H1 (cell line): ENCODE measurements at regions not wholly inside any gene's neighbourhood (a gene's known extent, or its start where the extent isn't known, plus 50 kb on each side); places are given as distances from the start of the nearest gene placed in this dataset.

ENCODE experiments used
- CTCF ChIA-PET: fragments of 300-600 bp; sonication (Branson Sonifier 250); formaldehyde crosslinking; loops from one replicate; lab custom pipeline; 2021; ENCODE audit not compliant: partially characterized antibody; lab: Charles Lee
- POLR2A ChIA-PET: fragments of 300-600 bp; sonication (Branson Sonifier 250); formaldehyde crosslinking; loops from one replicate; lab custom pipeline; 2021; ENCODE audit warnings: inconsistent platforms; ENCODE audit not compliant: partially characterized antibody; lab: Charles Lee
- DNase-seq, 2 experiments: peaks; one replicate each; pipeline versions ENCODE4 v3.0.0 to v3.0.0-alpha.2; 2010 to 2022; ENCODE audit warnings: low spot score in 2 of 2, low read depth in 1 of 2, mixed read lengths in 1 of 2
- FAIRE-seq: peaks from 2 replicates; lab custom pipeline; 2011; peaks lifted over from hg19 to GRCh38; lab: Jason Lieb, UNC
- H2AFZ ChIP-seq: 2 replicates; pipeline ENCODE4 v1.8.1; 2012; ENCODE audit warnings: low read length, inconsistent platforms
- H2AK5ac ChIP-seq: 2 replicates; pipeline ENCODE4 v1.6.1; 2013; ENCODE audit warnings: low read depth, low read length
- H2BK120ac ChIP-seq: replicated peaks from 2 replicates; pipeline ENCODE3; 2013; ENCODE audit warnings: low read depth, low read length, inconsistent platforms
- H2BK12ac ChIP-seq: 2 replicates; pipeline ENCODE4 v1.6.1; 2013; ENCODE audit warnings: low read depth, low read length
- H2BK15ac ChIP-seq: 2 replicates; pipeline ENCODE4 v1.6.1; 2013; ENCODE audit warnings: low read length
- H2BK20ac ChIP-seq: 2 replicates; pipeline ENCODE4 v1.6.1; 2013; ENCODE audit warnings: low read length
- H2BK5ac ChIP-seq: 2 replicates; pipeline ENCODE4 v1.6.1; 2013; ENCODE audit warnings: low read depth, low read length
- H3K14ac ChIP-seq: 2 replicates; pipeline ENCODE4 v1.6.1; 2013; ENCODE audit warnings: inconsistent platforms; ENCODE audit not compliant: insufficient read length
- H3K18ac ChIP-seq: 2 replicates; pipeline ENCODE4 v1.6.1; 2013; ENCODE audit warnings: low read length; ENCODE audit errors: extremely low read depth
- H3K23ac ChIP-seq: 2 replicates; pipeline ENCODE4 v1.6.1; 2013; ENCODE audit warnings: inconsistent platforms; ENCODE audit not compliant: insufficient read length
- H3K23me2 ChIP-seq: 2 replicates; pipeline ENCODE4 v1.6.1; 2013; ENCODE audit warnings: low read depth, low read length
- H3K27ac ChIP-seq: 2 replicates; pipeline ENCODE4 v1.6.1; 2011; ENCODE audit warnings: low read depth, low read length, inconsistent platforms
- H3K27me3 ChIP-seq, 4 experiments: replicated peaks in 1 of 4; 1 replicate in 1 of 4; 2 replicates in 3 of 4; pipeline versions ENCODE4 v1.6.1 to v1.8.1; 2011 to 2013; ENCODE audit warnings: low read length in 3 of 4, mild to moderate bottlenecking in 3 of 4, inconsistent platforms in 2 of 4, mixed read lengths in 2 of 4, moderate library complexity in 1 of 4; ENCODE audit not compliant: control insufficient read depth in 3 of 4, insufficient read depth in 3 of 4; ENCODE audit errors: extremely low read depth in 1 of 4
- H3K36me3 ChIP-seq, 4 experiments: 2 replicates each; pipeline versions ENCODE4 v1.6.1 to v1.8.1; 2011 to 2013; ENCODE audit warnings: mild to moderate bottlenecking in 4 of 4, low read length in 3 of 4, moderate library complexity in 2 of 4, control low read depth in 1 of 4, inconsistent platforms in 1 of 4; ENCODE audit not compliant: insufficient read depth in 4 of 4, control insufficient read depth in 2 of 4
- H3K4ac ChIP-seq: replicated peaks from 2 replicates; pipeline ENCODE3; 2013; ENCODE audit warnings: low read length, low read depth, mixed read lengths, inconsistent platforms; ENCODE audit not compliant: insufficient read length
- H3K4me1 ChIP-seq, 4 experiments: replicated peaks in 1 of 4; 1 replicate in 1 of 4; 2 replicates in 3 of 4; pipeline versions ENCODE4 v1.6.1 to v1.8.1; 2011 to 2013; ENCODE audit warnings: low read length in 3 of 4, inconsistent platforms in 2 of 4, mixed read lengths in 1 of 4; ENCODE audit not compliant: insufficient read depth in 4 of 4, control insufficient read depth in 3 of 4
- H3K4me2 ChIP-seq, 2 experiments: 2 replicates each; pipeline versions ENCODE4 v1.6.1 to v1.8.1; 2011 to 2013; ENCODE audit warnings: low read depth in 2 of 2, low read length in 2 of 2, control low read depth in 1 of 2, inconsistent platforms in 1 of 2, mild to moderate bottlenecking in 1 of 2; ENCODE audit not compliant: insufficient read depth in 1 of 2
- H3K4me3 ChIP-seq, 4 experiments: fragments of 200-600, 300-600 bp in 1 of 4; sonication (generic), shearing (Covaris generic), sonication (Bioruptor Twin) in 1 of 4; 2 replicates each; pipeline versions ENCODE4 v1.5.1 to v1.8.1; 2011 to 2016; ENCODE audit warnings: low read length in 4 of 4, low read depth in 3 of 4, control low read depth in 2 of 4, inconsistent platforms in 2 of 4, mild to moderate bottlenecking in 2 of 4, mixed read lengths in 1 of 4, moderate library complexity in 1 of 4; ENCODE audit not compliant: insufficient read depth in 2 of 4; ENCODE audit errors: extremely low read depth in 1 of 4
- H3K56ac ChIP-seq: replicated peaks from 2 replicates; pipeline ENCODE3; 2013; ENCODE audit warnings: low read depth, mild to moderate bottlenecking, mixed read lengths, low read length, inconsistent platforms; ENCODE audit not compliant: insufficient read length
- H3K79me1 ChIP-seq: 2 replicates; pipeline ENCODE4 v1.6.1; 2013; ENCODE audit warnings: low read depth, low read length, control low read depth
- H3K79me2 ChIP-seq, 2 experiments: 2 replicates each; pipeline versions ENCODE4 v1.6.1 to v1.8.1; 2012 to 2013; ENCODE audit warnings: low read length in 2 of 2, mild to moderate bottlenecking in 2 of 2, inconsistent platforms in 1 of 2; ENCODE audit not compliant: insufficient read depth in 2 of 2, control insufficient read depth in 1 of 2
- H3K9ac ChIP-seq, 4 experiments: replicated peaks in 1 of 4; 1 replicate in 1 of 4; 2 replicates in 3 of 4; pipeline versions ENCODE4 v1.6.1 to v1.8.1; 2011 to 2013; ENCODE audit warnings: low read depth in 3 of 4, low read length in 3 of 4, control low read depth in 2 of 4, mild to moderate bottlenecking in 2 of 4, moderate library complexity in 2 of 4, inconsistent platforms in 1 of 4; ENCODE audit errors: extremely low read depth in 1 of 4
- H3K9me3 ChIP-seq, 2 experiments: 2 replicates each; pipeline versions ENCODE4 v1.6.1 to v1.8.1; 2012 to 2013; ENCODE audit warnings: mild to moderate bottlenecking in 2 of 2, moderate library complexity in 2 of 2, control low read depth in 1 of 2, inconsistent platforms in 1 of 2, low read depth in 1 of 2, low read length in 1 of 2, mixed read lengths in 1 of 2; ENCODE audit not compliant: insufficient read depth in 2 of 2
- H4K20me1 ChIP-seq, 2 experiments: replicated peaks in 1 of 2; 2 replicates each; pipeline versions ENCODE3 to v1.8.1; 2011 to 2013; ENCODE audit warnings: inconsistent platforms in 2 of 2, low read length in 2 of 2, mild to moderate bottlenecking in 1 of 2; ENCODE audit not compliant: insufficient read depth in 2 of 2, control insufficient read depth in 1 of 2
- H4K5ac ChIP-seq: 2 replicates; pipeline ENCODE4 v1.6.1; 2013; ENCODE audit warnings: low read length, low read depth, mixed read lengths, inconsistent platforms; ENCODE audit not compliant: insufficient read length
- H4K8ac ChIP-seq: 2 replicates; pipeline ENCODE4 v1.8.0; 2013; ENCODE audit warnings: mild to moderate bottlenecking, moderate library complexity, low read length, inconsistent platforms; ENCODE audit not compliant: insufficient read depth; ENCODE audit errors: extremely low read depth
- H4K91ac ChIP-seq: replicated peaks from 2 replicates; pipeline ENCODE3; 2013; ENCODE audit warnings: low read length, mixed read lengths, inconsistent platforms; ENCODE audit not compliant: insufficient read length
- ASH2L ChIP-seq: fragments of 200-600, 300-600 bp; sonication (generic); IDR thresholded peaks from one replicate; pipeline ENCODE4 v1.7.1; 2017; ENCODE audit warnings: low read length
- CHD2 ChIP-seq: IDR thresholded peaks from 2 replicates; pipeline ENCODE4 v1.6.1; 2012; ENCODE audit warnings: low read length, improper control_type of control experiment
- GABPA ChIP-seq: IDR thresholded peaks from 2 replicates; pipeline ENCODE4 v1.6.1; 2011; ENCODE audit warnings: mild to moderate bottlenecking, low read length, moderate library complexity, borderline replicate concordance; ENCODE audit not compliant: insufficient read depth
- JUN ChIP-seq: IDR thresholded peaks from 2 replicates; pipeline ENCODE4 v1.6.1; 2011; ENCODE audit warnings: low read depth, mild to moderate bottlenecking, improper control_type of control experiment, low read length
- POLR2AphosphoS5 ChIP-seq: IDR thresholded peaks from 2 replicates; pipeline ENCODE4 v1.6.1; 2011; ENCODE audit warnings: low read depth, low read length
- SIX5 ChIP-seq: IDR thresholded peaks from 2 replicates; pipeline ENCODE4 v1.6.1; 2011; ENCODE audit warnings: mild to moderate bottlenecking, low read depth, low read length
- ZNF274 ChIP-seq: IDR thresholded peaks from 2 replicates; pipeline ENCODE4 v1.7.0; 2012; ENCODE audit warnings: low read length, borderline replicate concordance; ENCODE audit errors: extremely low read depth
- WGBS, 2 experiments: shearing (Covaris generic) in 1 of 2; methylation state at CpG; one replicate each; pipeline versions ENCODE4 v1.1.6 to v1.1.7; 2013 to 2015; ENCODE audit warnings: low lambda C conversion rate in 2 of 2, mixed read lengths in 2 of 2, inconsistent platforms in 1 of 2, low coverage in 1 of 2, missing lambda C conversion rate in 1 of 2; ENCODE audit not compliant: insufficient replicate concordance in 2 of 2, insufficient coverage in 1 of 2, insufficient read length in 1 of 2; ENCODE audit errors: extremely low coverage in 1 of 2, missing lambda C conversion rate in 1 of 2; 5-methylcytosine and 5-hydroxymethylcytosine counted together
- TF ChIP-seq, protein P1 (sequence below), 3 experiments: IDR thresholded peaks; 1 replicate in 2 of 3; 2 replicates in 1 of 3; pipeline versions ENCODE4 v1.5.1 to v1.6.1; 2011; ENCODE audit warnings: low read length in 3 of 3, mild to moderate bottlenecking in 3 of 3, inconsistent platforms in 2 of 3, low read depth in 1 of 3, moderate library complexity in 1 of 3; ENCODE audit not compliant: insufficient read depth in 1 of 3; ENCODE audit errors: control extremely low read depth in 1 of 3

DNA sequence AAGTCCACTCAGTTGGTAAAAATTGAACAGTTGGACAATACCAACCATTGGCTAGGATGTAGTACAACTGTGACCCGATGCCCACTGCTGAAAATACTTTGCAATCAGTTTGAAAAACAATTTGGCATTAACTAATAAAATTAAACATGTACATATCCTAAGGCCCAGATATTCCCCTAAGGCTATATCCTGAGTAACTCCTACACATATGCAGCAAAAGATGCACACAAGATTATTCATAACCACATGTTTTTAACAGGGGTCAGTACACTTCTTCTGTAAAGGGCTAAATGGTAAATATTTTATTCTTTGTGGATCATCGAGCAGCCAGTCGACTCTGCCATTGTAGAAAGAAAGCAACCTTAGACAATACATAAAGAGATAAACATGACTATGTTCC, 116.3 kb downstream of the MEX3B start:
- no peaks in the 10 kb centered on the region for H3K27me3 ChIP-seq
- WGBS, 2 experiments, result 95% methylated on average over 3 of the region's 3 CpGs; no CpG with 5 or more reads in 1 of the 2 experiments
- H3K4me3 ChIP-seq, result no peak overlapping the region
- H3K9ac ChIP-seq, result no peak overlapping the region
- H3K4me2 ChIP-seq, result no peak overlapping the region
- no peaks in the 10 kb centered on the region for H3K36me3 ChIP-seq
- ChIA-PET CTCF (interaction anchor here (0.7 to 1.7 kb wide), 2 partner anchors 11 to 118 kb away, joined by 4 to 7 read pairs; no protein-coding TSS in a partner anchor), POLR2A (no interaction called here)
- H4K91ac ChIP-seq, result no peak overlapping the region
- H3K23ac ChIP-seq, result no peak overlapping the region
- no peak overlapping the region for H3K14ac ChIP-seq
- no peak overlapping the region for H3K27ac ChIP-seq
- no peak overlapping the region for H4K5ac ChIP-seq
- no peak overlapping the region for H2BK20ac ChIP-seq
- no peaks in the 10 kb centered on the region for H3K79me1 ChIP-seq
- FAIRE-seq, result no peak
- H2BK15ac ChIP-seq, result no peak overlapping the region
- H2BK5ac ChIP-seq, result no peak overlapping the region
- no peak overlapping the region for H3K18ac ChIP-seq
- H2BK120ac ChIP-seq, result no peak overlapping the region
- H4K8ac ChIP-seq, result no peak overlapping the region
- no peak overlapping the region for H3K56ac ChIP-seq
- TF ChIP-seq GABPA (no peak), ASH2L (no peak), POLR2AphosphoS5 (no peak), JUN (no peak), CHD2 (no peak), SIX5 (no peak), ZNF274 (no peak)
- TF ChIP-seq, protein P1, sequence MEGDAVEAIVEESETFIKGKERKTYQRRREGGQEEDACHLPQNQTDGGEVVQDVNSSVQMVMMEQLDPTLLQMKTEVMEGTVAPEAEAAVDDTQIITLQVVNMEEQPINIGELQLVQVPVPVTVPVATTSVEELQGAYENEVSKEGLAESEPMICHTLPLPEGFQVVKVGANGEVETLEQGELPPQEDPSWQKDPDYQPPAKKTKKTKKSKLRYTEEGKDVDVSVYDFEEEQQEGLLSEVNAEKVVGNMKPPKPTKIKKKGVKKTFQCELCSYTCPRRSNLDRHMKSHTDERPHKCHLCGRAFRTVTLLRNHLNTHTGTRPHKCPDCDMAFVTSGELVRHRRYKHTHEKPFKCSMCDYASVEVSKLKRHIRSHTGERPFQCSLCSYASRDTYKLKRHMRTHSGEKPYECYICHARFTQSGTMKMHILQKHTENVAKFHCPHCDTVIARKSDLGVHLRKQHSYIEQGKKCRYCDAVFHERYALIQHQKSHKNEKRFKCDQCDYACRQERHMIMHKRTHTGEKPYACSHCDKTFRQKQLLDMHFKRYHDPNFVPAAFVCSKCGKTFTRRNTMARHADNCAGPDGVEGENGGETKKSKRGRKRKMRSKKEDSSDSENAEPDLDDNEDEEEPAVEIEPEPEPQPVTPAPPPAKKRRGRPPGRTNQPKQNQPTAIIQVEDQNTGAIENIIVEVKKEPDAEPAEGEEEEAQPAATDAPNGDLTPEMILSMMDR (IDR thresholded peaks at IDR 0.05; ENCODE audit: control extremely low read depth in 1 of 3, insufficient read depth in 1 of 3, low read depth in 1 of 3, low read length in 3 of 3), result no peak
- H3K9me3 ChIP-seq, result no peaks in the 10 kb centered on the region
- H4K20me1 ChIP-seq, result no peaks in the 10 kb centered on the region
- no peak overlapping the region for H2BK12ac ChIP-seq
- no peak overlapping the region for H2AFZ ChIP-seq
- DNase-seq, result no peak
- H3K4ac ChIP-seq, result no peak overlapping the region
- H2AK5ac ChIP-seq, result no peak overlapping the region
- no peaks in the 10 kb centered on the region for H3K79me2 ChIP-seq
- no peaks in the 10 kb centered on the region for H3K4me1 ChIP-seq
- no peaks in the 10 kb centered on the region for H3K23me2 ChIP-seq
